ENCODE measurements at regions not wholly inside any gene's neighbourhood (a gene's known extent, or its start where the extent isn't known, plus 50 kb on each side); places are given as distances from the start of the nearest gene placed in this dataset.

DNA sequence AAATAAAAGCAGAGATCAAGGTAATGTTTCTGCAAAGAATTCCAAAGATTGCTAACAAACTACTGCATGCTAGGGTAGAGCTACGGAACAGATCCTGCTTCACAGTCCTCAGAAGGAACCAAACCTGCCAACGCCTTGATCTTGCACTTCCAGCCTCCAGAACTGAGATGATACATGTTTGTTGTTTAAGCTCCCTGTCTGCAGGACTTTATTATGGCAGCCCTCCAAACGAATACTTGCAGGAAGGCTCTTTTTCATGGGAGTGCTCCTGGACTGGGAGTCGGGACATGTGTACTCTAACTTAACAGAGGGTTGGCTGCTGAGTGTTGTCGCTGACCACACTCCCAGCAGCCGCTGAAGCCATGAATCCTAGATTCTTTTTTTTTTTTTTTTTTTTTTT is 808.8 kb upstream of the EEF2KMT start:
- no peaks in the 10 kb centered on the region for H3F3A ChIP-seq (ENCODE audit: control insufficient read depth, insufficient read depth)
- no peaks in the 10 kb centered on the region for H3K9me2 ChIP-seq (replicated peaks; ENCODE audit: control insufficient read depth, low read length)
- H3K27ac ChIP-seq (ENCODE audit: low read depth, low read length) = no peak overlapping the region
- H3K9me3 ChIP-seq (ENCODE audit: control insufficient read depth, insufficient read depth, low read length) = no peaks in the 10 kb centered on the region
- no peaks in the 10 kb centered on the region for H4K20me1 ChIP-seq (ENCODE audit: control insufficient read depth, insufficient read depth, low read depth, low read length)
- TF ChIP-seq EZH2phosphoT487 (IDR thresholded peaks at IDR 0.05; ENCODE audit: borderline replicate concordance, low read length) = no peak
- TF ChIP-seq, protein P1, sequence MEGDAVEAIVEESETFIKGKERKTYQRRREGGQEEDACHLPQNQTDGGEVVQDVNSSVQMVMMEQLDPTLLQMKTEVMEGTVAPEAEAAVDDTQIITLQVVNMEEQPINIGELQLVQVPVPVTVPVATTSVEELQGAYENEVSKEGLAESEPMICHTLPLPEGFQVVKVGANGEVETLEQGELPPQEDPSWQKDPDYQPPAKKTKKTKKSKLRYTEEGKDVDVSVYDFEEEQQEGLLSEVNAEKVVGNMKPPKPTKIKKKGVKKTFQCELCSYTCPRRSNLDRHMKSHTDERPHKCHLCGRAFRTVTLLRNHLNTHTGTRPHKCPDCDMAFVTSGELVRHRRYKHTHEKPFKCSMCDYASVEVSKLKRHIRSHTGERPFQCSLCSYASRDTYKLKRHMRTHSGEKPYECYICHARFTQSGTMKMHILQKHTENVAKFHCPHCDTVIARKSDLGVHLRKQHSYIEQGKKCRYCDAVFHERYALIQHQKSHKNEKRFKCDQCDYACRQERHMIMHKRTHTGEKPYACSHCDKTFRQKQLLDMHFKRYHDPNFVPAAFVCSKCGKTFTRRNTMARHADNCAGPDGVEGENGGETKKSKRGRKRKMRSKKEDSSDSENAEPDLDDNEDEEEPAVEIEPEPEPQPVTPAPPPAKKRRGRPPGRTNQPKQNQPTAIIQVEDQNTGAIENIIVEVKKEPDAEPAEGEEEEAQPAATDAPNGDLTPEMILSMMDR (IDR thresholded peaks at IDR 0.05; ENCODE audit: low read depth, low read length, poor library complexity, severe bottlenecking) = no peak
- no peak overlapping the region for H3K4me3 ChIP-seq (ENCODE audit: low read length)
- H3K27me3 ChIP-seq (ENCODE audit: control insufficient read depth, low read length) = no peaks in the 10 kb centered on the region
- no peaks in the 10 kb centered on the region for H3K36me3 ChIP-seq (ENCODE audit: control insufficient read depth, low read length)
- no peak overlapping the region for H3K4me2 ChIP-seq (ENCODE audit: low read length)
- no peaks in the 10 kb centered on the region for H3K4me1 ChIP-seq (ENCODE audit: control insufficient read depth, low read length)
- no peaks in the 10 kb centered on the region for H3K79me2 ChIP-seq (ENCODE audit: control insufficient read depth, low read length)

DNA sequence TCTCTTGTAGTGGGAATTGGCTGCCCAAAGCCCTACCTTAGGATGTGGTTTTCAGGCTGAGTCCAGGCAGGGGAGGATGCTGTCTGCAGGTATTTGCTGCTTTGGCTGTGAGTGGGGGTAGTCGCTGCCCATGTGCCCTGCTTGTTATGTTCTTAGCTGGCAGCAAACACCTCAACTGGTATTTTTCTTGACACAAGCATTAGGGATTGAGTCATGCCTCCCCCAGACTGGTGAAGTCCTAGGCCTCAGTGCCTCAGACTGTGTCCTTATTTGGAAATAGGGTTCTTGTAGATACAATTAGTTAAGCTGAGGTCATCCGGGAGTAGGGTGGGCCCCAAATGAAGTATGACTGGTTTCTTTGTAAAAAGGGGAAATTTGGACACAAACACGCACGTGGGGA is 808.3 kb upstream of the EEF2KMT start:
- Histone ChIP-seq H3K36me3 (ENCODE audit: control insufficient read depth, low read length) (no peaks in the 10 kb centered on the region), H3K9me2 (replicated peaks; ENCODE audit: control insufficient read depth, low read length) (no peaks in the 10 kb centered on the region), H3K27me3 (ENCODE audit: control insufficient read depth, low read length) (no peaks in the 10 kb centered on the region), H3K9me3 (ENCODE audit: control insufficient read depth, insufficient read depth, low read length) (no peaks in the 10 kb centered on the region), H3K4me2 (ENCODE audit: low read length) (no peak overlapping the region), H3F3A (ENCODE audit: control insufficient read depth, insufficient read depth) (no peaks in the 10 kb centered on the region), H3K27ac (ENCODE audit: low read depth, low read length) (no peak overlapping the region), H3K4me1 (ENCODE audit: control insufficient read depth, low read length) (no peaks in the 10 kb centered on the region), H3K79me2 (ENCODE audit: control insufficient read depth, low read length) (no peaks in the 10 kb centered on the region), H4K20me1 (ENCODE audit: control insufficient read depth, insufficient read depth, low read depth, low read length) (no peaks in the 10 kb centered on the region), H3K4me3 (ENCODE audit: low read length) (no peak overlapping the region)
- TF ChIP-seq EZH2phosphoT487 (IDR thresholded peaks at IDR 0.05; ENCODE audit: borderline replicate concordance, low read length) = no peak

DNA sequence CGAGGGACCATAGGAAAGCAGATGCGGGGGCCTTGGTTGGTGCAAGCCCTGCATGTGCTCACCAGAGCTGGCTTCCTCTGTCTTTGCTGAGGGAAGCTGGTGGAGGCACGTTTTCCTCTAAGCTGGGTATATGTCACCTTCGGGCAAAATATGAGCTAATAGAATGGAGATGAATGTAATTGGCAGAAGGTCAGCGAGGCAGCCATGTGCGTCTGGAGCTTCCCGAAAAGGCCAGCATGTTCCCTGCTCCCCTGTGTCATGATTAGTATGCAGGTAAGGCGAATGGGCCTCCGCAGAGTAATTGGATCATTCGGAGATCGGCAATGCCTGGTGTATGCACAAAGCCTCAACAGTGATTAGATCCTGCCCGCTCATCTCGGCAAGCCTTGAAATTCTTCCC is 806.2 kb upstream of the EEF2KMT start:
- H3K79me2 ChIP-seq (ENCODE audit: control insufficient read depth, low read length) = no peaks in the 10 kb centered on the region
- no peaks in the 10 kb centered on the region for H3K27me3 ChIP-seq (ENCODE audit: control insufficient read depth, low read length)
- no peak overlapping the region for H3K4me3 ChIP-seq (ENCODE audit: low read length)
- H3F3A ChIP-seq (ENCODE audit: control insufficient read depth, insufficient read depth) = no peaks in the 10 kb centered on the region
- H3K36me3 ChIP-seq (ENCODE audit: control insufficient read depth, low read length) = no peaks in the 10 kb centered on the region
- no peak overlapping the region for H3K4me2 ChIP-seq (ENCODE audit: low read length)
- no peaks in the 10 kb centered on the region for H4K20me1 ChIP-seq (ENCODE audit: control insufficient read depth, insufficient read depth, low read depth, low read length)
- no peaks in the 10 kb centered on the region for H3K4me1 ChIP-seq (ENCODE audit: control insufficient read depth, low read length)
- H3K9me3 ChIP-seq (ENCODE audit: control insufficient read depth, insufficient read depth, low read length) = no peaks in the 10 kb centered on the region
- H3K27ac ChIP-seq (ENCODE audit: low read depth, low read length) = no peak overlapping the region
- no peak for TF ChIP-seq EZH2phosphoT487 (IDR thresholded peaks at IDR 0.05; ENCODE audit: borderline replicate concordance, low read length)
- TF ChIP-seq, protein P1 (IDR thresholded peaks at IDR 0.05; ENCODE audit: low read depth, low read length, poor library complexity, severe bottlenecking) = no peak
- H3K9me2 ChIP-seq (replicated peaks; ENCODE audit: control insufficient read depth, low read length) = no peaks in the 10 kb centered on the region

DNA sequence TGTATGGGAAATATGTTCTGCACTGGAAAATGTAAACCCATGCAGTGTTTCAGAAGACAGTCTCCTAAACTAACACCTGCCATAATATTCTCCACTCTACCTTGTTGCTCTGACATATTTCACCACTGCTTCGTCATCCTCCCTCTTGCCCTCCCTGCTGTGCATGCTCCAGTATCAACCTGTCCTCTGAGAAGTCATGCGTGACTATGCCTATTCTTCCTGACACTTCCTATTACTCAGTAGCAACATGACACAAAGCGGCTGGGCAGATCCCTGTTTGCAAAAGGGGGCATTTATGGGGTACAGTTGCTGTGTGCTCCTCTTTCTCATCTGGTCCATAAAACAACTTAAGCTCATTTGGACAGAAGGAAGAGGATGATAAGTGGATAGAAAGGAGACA is 805.6 kb upstream of the EEF2KMT start:
- Histone ChIP-seq H3K27me3 (ENCODE audit: control insufficient read depth, low read length) (no peaks in the 10 kb centered on the region), H3K79me2 (ENCODE audit: control insufficient read depth, low read length) (no peaks in the 10 kb centered on the region)
- TF ChIP-seq EZH2phosphoT487 (IDR thresholded peaks at IDR 0.05; ENCODE audit: borderline replicate concordance, low read length) = no peak
- TF ChIP-seq, protein P1 (IDR thresholded peaks at IDR 0.05; ENCODE audit: low read depth, low read length, poor library complexity, severe bottlenecking) = no peak

More for the DNA sequence above, 805.6 kb upstream of the EEF2KMT start:
- no peaks in the 10 kb centered on the region for H3K36me3 ChIP-seq (ENCODE audit: control insufficient read depth, low read length)
- H3K27ac ChIP-seq (ENCODE audit: low read depth, low read length) = no peak overlapping the region
- no peak overlapping the region for H3K4me2 ChIP-seq (ENCODE audit: low read length)
- H3F3A ChIP-seq (ENCODE audit: control insufficient read depth, insufficient read depth) = no peaks in the 10 kb centered on the region
- no peaks in the 10 kb centered on the region for H4K20me1 ChIP-seq (ENCODE audit: control insufficient read depth, insufficient read depth, low read depth, low read length)
- no peaks in the 10 kb centered on the region for H3K4me1 ChIP-seq (ENCODE audit: control insufficient read depth, low read length)
- no peaks in the 10 kb centered on the region for H3K9me3 ChIP-seq (ENCODE audit: control insufficient read depth, insufficient read depth, low read length)
- H3K4me3 ChIP-seq (ENCODE audit: low read length) = no peak overlapping the region
- no peaks in the 10 kb centered on the region for H3K9me2 ChIP-seq (replicated peaks; ENCODE audit: control insufficient read depth, low read length)
